ENCODE measurements at regions not wholly inside any gene's neighbourhood (a gene's known extent, or its start where the extent isn't known, plus 50 kb on each side); places are given as distances from the start of the nearest gene placed in this dataset.

DNA sequence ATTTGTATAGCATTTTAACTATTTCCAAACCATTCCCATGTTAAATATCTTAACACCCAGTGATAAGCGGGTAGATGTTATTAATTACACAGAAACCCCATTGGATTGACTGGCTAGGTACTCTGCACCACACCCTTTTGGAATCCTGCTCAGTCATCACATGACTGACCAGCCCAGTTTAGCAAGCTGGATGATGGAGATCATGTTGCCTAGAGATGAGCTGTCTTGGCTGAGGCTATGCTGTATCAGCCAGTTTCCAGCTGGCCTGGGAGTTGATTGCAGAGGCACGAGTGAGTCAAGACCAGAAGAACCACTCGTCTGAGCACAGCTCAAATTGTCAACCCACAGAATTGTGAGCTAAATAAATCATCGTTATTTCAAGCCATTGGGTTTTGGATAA, 124.6 kb downstream of the ZNF621 start (continued):
- TF ChIP-seq, protein P1, sequence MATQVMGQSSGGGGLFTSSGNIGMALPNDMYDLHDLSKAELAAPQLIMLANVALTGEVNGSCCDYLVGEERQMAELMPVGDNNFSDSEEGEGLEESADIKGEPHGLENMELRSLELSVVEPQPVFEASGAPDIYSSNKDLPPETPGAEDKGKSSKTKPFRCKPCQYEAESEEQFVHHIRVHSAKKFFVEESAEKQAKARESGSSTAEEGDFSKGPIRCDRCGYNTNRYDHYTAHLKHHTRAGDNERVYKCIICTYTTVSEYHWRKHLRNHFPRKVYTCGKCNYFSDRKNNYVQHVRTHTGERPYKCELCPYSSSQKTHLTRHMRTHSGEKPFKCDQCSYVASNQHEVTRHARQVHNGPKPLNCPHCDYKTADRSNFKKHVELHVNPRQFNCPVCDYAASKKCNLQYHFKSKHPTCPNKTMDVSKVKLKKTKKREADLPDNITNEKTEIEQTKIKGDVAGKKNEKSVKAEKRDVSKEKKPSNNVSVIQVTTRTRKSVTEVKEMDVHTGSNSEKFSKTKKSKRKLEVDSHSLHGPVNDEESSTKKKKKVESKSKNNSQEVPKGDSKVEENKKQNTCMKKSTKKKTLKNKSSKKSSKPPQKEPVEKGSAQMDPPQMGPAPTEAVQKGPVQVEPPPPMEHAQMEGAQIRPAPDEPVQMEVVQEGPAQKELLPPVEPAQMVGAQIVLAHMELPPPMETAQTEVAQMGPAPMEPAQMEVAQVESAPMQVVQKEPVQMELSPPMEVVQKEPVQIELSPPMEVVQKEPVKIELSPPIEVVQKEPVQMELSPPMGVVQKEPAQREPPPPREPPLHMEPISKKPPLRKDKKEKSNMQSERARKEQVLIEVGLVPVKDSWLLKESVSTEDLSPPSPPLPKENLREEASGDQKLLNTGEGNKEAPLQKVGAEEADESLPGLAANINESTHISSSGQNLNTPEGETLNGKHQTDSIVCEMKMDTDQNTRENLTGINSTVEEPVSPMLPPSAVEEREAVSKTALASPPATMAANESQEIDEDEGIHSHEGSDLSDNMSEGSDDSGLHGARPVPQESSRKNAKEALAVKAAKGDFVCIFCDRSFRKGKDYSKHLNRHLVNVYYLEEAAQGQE (IDR thresholded peaks at IDR 0.05; ENCODE audit: borderline replicate concordance), result no peak; the same call in 1 of the 2 replicates
- TF ChIP-seq, protein P1 (CRISPR knock-in tag; IDR thresholded peaks at IDR 0.05; ENCODE audit: low read depth), result no peak
- TF ChIP-seq, protein P2, sequence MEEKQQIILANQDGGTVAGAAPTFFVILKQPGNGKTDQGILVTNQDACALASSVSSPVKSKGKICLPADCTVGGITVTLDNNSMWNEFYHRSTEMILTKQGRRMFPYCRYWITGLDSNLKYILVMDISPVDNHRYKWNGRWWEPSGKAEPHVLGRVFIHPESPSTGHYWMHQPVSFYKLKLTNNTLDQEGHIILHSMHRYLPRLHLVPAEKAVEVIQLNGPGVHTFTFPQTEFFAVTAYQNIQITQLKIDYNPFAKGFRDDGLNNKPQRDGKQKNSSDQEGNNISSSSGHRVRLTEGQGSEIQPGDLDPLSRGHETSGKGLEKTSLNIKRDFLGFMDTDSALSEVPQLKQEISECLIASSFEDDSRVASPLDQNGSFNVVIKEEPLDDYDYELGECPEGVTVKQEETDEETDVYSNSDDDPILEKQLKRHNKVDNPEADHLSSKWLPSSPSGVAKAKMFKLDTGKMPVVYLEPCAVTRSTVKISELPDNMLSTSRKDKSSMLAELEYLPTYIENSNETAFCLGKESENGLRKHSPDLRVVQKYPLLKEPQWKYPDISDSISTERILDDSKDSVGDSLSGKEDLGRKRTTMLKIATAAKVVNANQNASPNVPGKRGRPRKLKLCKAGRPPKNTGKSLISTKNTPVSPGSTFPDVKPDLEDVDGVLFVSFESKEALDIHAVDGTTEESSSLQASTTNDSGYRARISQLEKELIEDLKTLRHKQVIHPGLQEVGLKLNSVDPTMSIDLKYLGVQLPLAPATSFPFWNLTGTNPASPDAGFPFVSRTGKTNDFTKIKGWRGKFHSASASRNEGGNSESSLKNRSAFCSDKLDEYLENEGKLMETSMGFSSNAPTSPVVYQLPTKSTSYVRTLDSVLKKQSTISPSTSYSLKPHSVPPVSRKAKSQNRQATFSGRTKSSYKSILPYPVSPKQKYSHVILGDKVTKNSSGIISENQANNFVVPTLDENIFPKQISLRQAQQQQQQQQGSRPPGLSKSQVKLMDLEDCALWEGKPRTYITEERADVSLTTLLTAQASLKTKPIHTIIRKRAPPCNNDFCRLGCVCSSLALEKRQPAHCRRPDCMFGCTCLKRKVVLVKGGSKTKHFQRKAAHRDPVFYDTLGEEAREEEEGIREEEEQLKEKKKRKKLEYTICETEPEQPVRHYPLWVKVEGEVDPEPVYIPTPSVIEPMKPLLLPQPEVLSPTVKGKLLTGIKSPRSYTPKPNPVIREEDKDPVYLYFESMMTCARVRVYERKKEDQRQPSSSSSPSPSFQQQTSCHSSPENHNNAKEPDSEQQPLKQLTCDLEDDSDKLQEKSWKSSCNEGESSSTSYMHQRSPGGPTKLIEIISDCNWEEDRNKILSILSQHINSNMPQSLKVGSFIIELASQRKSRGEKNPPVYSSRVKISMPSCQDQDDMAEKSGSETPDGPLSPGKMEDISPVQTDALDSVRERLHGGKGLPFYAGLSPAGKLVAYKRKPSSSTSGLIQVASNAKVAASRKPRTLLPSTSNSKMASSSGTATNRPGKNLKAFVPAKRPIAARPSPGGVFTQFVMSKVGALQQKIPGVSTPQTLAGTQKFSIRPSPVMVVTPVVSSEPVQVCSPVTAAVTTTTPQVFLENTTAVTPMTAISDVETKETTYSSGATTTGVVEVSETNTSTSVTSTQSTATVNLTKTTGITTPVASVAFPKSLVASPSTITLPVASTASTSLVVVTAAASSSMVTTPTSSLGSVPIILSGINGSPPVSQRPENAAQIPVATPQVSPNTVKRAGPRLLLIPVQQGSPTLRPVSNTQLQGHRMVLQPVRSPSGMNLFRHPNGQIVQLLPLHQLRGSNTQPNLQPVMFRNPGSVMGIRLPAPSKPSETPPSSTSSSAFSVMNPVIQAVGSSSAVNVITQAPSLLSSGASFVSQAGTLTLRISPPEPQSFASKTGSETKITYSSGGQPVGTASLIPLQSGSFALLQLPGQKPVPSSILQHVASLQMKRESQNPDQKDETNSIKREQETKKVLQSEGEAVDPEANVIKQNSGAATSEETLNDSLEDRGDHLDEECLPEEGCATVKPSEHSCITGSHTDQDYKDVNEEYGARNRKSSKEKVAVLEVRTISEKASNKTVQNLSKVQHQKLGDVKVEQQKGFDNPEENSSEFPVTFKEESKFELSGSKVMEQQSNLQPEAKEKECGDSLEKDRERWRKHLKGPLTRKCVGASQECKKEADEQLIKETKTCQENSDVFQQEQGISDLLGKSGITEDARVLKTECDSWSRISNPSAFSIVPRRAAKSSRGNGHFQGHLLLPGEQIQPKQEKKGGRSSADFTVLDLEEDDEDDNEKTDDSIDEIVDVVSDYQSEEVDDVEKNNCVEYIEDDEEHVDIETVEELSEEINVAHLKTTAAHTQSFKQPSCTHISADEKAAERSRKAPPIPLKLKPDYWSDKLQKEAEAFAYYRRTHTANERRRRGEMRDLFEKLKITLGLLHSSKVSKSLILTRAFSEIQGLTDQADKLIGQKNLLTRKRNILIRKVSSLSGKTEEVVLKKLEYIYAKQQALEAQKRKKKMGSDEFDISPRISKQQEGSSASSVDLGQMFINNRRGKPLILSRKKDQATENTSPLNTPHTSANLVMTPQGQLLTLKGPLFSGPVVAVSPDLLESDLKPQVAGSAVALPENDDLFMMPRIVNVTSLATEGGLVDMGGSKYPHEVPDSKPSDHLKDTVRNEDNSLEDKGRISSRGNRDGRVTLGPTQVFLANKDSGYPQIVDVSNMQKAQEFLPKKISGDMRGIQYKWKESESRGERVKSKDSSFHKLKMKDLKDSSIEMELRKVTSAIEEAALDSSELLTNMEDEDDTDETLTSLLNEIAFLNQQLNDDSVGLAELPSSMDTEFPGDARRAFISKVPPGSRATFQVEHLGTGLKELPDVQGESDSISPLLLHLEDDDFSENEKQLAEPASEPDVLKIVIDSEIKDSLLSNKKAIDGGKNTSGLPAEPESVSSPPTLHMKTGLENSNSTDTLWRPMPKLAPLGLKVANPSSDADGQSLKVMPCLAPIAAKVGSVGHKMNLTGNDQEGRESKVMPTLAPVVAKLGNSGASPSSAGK (IDR thresholded peaks at IDR 0.05), result no peak
- no peak for TF ChIP-seq BRCA1 (IDR thresholded peaks at IDR 0.05)
- no peak for TF ChIP-seq BRCA1 (CRISPR knock-in tag; IDR thresholded peaks at IDR 0.05)
- no peak for TF ChIP-seq ZNF124 (CRISPR knock-in tag; IDR thresholded peaks at IDR 0.05)
- no peak for TF ChIP-seq HDAC6 (IDR thresholded peaks at IDR 0.05; ENCODE audit: low read depth, low read length)
- TF ChIP-seq OTX1 (CRISPR knock-in tag; IDR thresholded peaks at IDR 0.05), result no peak
- TF ChIP-seq, protein P3, sequence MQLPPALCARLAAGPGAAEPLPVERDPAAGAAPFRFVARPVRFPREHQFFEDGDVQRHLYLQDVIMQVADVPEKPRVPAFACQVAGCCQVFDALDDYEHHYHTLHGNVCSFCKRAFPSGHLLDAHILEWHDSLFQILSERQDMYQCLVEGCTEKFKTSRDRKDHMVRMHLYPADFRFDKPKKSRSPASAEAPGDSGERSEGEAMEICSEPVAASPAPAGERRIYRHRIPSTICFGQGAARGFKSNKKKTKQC (CRISPR knock-in tag; IDR thresholded peaks at IDR 0.05), result no peak
- no peak for TF ChIP-seq HIVEP1 (CRISPR knock-in tag; IDR thresholded peaks at IDR 0.05)
